Thymus (tissue), 11 donors: ENCODE measurements at regions not wholly inside any gene's neighbourhood (a gene's known extent, or its start where the extent isn't known, plus 50 kb on each side); places are given as distances from the start of the nearest gene placed in this dataset.
A peak's percentile ranks its signal among the peaks of the same experiment; 100 is the strongest.

ENCODE experiments used
- DNase-seq, 9 donors: peaks; one replicate each; pipeline ENCODE4 v3.0.0-alpha.2; 2013; ENCODE audit warnings: low spot score in 9 of 9, low read depth in 6 of 9, missing footprints in 1 of 9
- H3K27ac ChIP-seq, 2 donors: one replicate each; pipeline ENCODE4 v1.5.1; 2013; ENCODE audit warnings: control low read depth in 1 of 2, low read depth in 1 of 2, low read length in 1 of 2, mild to moderate bottlenecking in 1 of 2, moderate library complexity in 1 of 2
- H3K27me3 ChIP-seq, 2 donors: one replicate each; pipeline ENCODE4 v1.5.1; 2013; ENCODE audit warnings: low read length in 1 of 2; ENCODE audit not compliant: control insufficient read depth in 2 of 2, insufficient read depth in 1 of 2
- H3K36me3 ChIP-seq, 2 donors: one replicate each; pipeline ENCODE4 v1.5.1; 2013; ENCODE audit warnings: low read length in 1 of 2, mild to moderate bottlenecking in 1 of 2, moderate library complexity in 1 of 2; ENCODE audit not compliant: control insufficient read depth in 2 of 2, insufficient read depth in 2 of 2
- H3K4me1 ChIP-seq, 2 donors: one replicate each; pipeline ENCODE4 v1.5.1; 2013; ENCODE audit warnings: low read length in 2 of 2; ENCODE audit not compliant: control insufficient read depth in 2 of 2, insufficient read depth in 2 of 2
- H3K4me3 ChIP-seq, 2 donors: one replicate each; pipeline ENCODE4 v1.5.1; 2013; ENCODE audit warnings: low read length in 2 of 2, control low read depth in 1 of 2, mild to moderate bottlenecking in 1 of 2
- H3K9me3 ChIP-seq, 2 donors: one replicate each; pipeline ENCODE4 v1.5.1; 2013; ENCODE audit warnings: low read length in 1 of 2, mild to moderate bottlenecking in 1 of 2; ENCODE audit not compliant: control insufficient read depth in 2 of 2, insufficient read depth in 1 of 2
- WGBS: extraction: QIAGEN DNeasy Blood & Tissue Kit; methylation state at CpG from one replicate; pipeline ENCODE4 v1.1.7; 2013; 5-methylcytosine and 5-hydroxymethylcytosine counted together
- donor health status: healthy.

- Histone ChIP-seq H3K27me3 (no peaks in the 10 kb centered on the region), H3K9me3 (no peaks in the 10 kb centered on the region), H3K4me3 (no peak overlapping the region), H3K27ac (no peak overlapping the region), H3K36me3 (no peaks in the 10 kb centered on the region), H3K4me1 (peaks cover 3 to 6% of the 10 kb centered on the region in 2 donors)
- WGBS: 95% methylated on average over 6 of the region's 6 CpGs
- no peak for DNase-seq
Measured at GRCh38 chr10:47123716-47124288, 176.2 kb upstream of the GDF10 start.

- H3K27me3 ChIP-seq: no peaks in the 10 kb centered on the region
- H3K36me3 ChIP-seq: no peaks in the 10 kb centered on the region
- H3K9me3 ChIP-seq: no peaks in the 10 kb centered on the region
- no peak overlapping the region for H3K4me3 ChIP-seq
- no peak overlapping the region for H3K27ac ChIP-seq
- WGBS: 26% methylated on average over 5 of the region's 5 CpGs
- peaks cover 3 to 6% of the 10 kb centered on the region in 2 donors for H3K4me1 ChIP-seq
- DNase-seq: peak in 1 of 9 donors; percentile 18
Measured at GRCh38 chr10:47127188-47127785, 172.7 kb upstream of the GDF10 start.

- no peaks in the 10 kb centered on the region for H3K27me3 ChIP-seq
- H3K4me1 ChIP-seq: peaks cover 7 to 10% of the 10 kb centered on the region in 2 donors
- DNase-seq: no peak
- no peak overlapping the region for H3K27ac ChIP-seq
- no peak overlapping the region for H3K4me3 ChIP-seq
- no peaks in the 10 kb centered on the region for H3K36me3 ChIP-seq
- no peaks in the 10 kb centered on the region for H3K9me3 ChIP-seq
Measured at GRCh38 chr10:47130491-47130890, 169.5 kb upstream of the GDF10 start.

GRCh38 chr10:47133871-47134570, 166.0 kb upstream of the GDF10 start:
- H3K27ac ChIP-seq: no peak overlapping the region

GRCh38 chr10:47136866-47137265, 163.1 kb upstream of the GDF10 start:
- 95% methylated on average over 3 of the region's 3 CpGs for WGBS
- Histone ChIP-seq H3K4me3 (no peak overlapping the region), H3K36me3 (no peaks in the 10 kb centered on the region), H3K4me1 (peaks cover 4 to 6% of the 10 kb centered on the region in 2 donors), H3K27me3 (no peaks in the 10 kb centered on the region), H3K9me3 (no peaks in the 10 kb centered on the region), H3K27ac (no peak overlapping the region)
- no peak for DNase-seq

More at GRCh38 chr10:47133871-47134570, 166.0 kb upstream of the GDF10 start:
- no peak overlapping the region for H3K4me3 ChIP-seq
- peak in 1 of 9 donors; percentile 13 for DNase-seq
- H3K4me1 ChIP-seq: peaks cover 4% of the 10 kb centered on the region in 2 donors
- WGBS: 60% methylated on average over 6 of the region's 6 CpGs
- no peaks in the 10 kb centered on the region for H3K9me3 ChIP-seq
- no peaks in the 10 kb centered on the region for H3K27me3 ChIP-seq
- H3K36me3 ChIP-seq: no peaks in the 10 kb centered on the region

- WGBS: 96% methylated on average over 5 of the region's 5 CpGs
- Histone ChIP-seq H3K4me1 (peaks cover 4 to 6% of the 10 kb centered on the region in 2 donors), H3K27ac (no peak overlapping the region), H3K9me3 (no peaks in the 10 kb centered on the region), H3K36me3 (no peaks in the 10 kb centered on the region), H3K27me3 (no peaks in the 10 kb centered on the region), H3K4me3 (no peak overlapping the region)
- no peak for DNase-seq
Measured at GRCh38 chr10:47137311-47137851, 162.6 kb upstream of the GDF10 start.

GRCh38 chr10:47139121-47139520, 160.9 kb upstream of the GDF10 start:
- Histone ChIP-seq H3K9me3 (no peaks in the 10 kb centered on the region), H3K36me3 (no peaks in the 10 kb centered on the region), H3K4me1 (peaks cover 4 to 5% of the 10 kb centered on the region in 2 donors), H3K27me3 (no peaks in the 10 kb centered on the region), H3K27ac (no peak overlapping the region), H3K4me3 (no peak overlapping the region)
- no peak for DNase-seq
- 61% methylated on average over 7 of the region's 7 CpGs for WGBS

GRCh38 chr10:47140761-47141348, 159.1 kb upstream of the GDF10 start:
- WGBS: 91% methylated on average over 6 of the region's 6 CpGs
- Histone ChIP-seq H3K9me3 (no peaks in the 10 kb centered on the region), H3K27me3 (no peaks in the 10 kb centered on the region), H3K27ac (no peak overlapping the region), H3K4me3 (no peak overlapping the region), H3K36me3 (no peaks in the 10 kb centered on the region), H3K4me1 (peaks cover 9 to 17% of the 10 kb centered on the region in 2 donors)
- no peak for DNase-seq

- Histone ChIP-seq H3K9me3 (no peaks in the 10 kb centered on the region), H3K4me1 (peaks cover 12 to 17% of the 10 kb centered on the region in 2 donors), H3K4me3 (no peak overlapping the region), H3K27me3 (no peaks in the 10 kb centered on the region), H3K27ac (no peak overlapping the region), H3K36me3 (no peaks in the 10 kb centered on the region)
- DNase-seq: no peak
- WGBS: 95% methylated on average over 5 of the region's 5 CpGs
Measured at GRCh38 chr10:47141349-47141748, 158.6 kb upstream of the GDF10 start.
